ENCODE measurements at regions not wholly inside any gene's neighbourhood (a gene's known extent, or its start where the extent isn't known, plus 50 kb on each side); places are given as distances from the start of the nearest gene placed in this dataset.

- TF ChIP-seq CTCF (IDR thresholded peaks at IDR 0.05) (no peak), POLR2A (IDR thresholded peaks at IDR 0.05) (no peak)
Measured at GRCh38 chr6:119678961-119679360, 329.4 kb upstream of the MAN1A1 start.
